ENCODE measurements at regions not wholly inside any gene's neighbourhood (a gene's known extent, or its start where the extent isn't known, plus 50 kb on each side); places are given as distances from the start of the nearest gene placed in this dataset.

DNA sequence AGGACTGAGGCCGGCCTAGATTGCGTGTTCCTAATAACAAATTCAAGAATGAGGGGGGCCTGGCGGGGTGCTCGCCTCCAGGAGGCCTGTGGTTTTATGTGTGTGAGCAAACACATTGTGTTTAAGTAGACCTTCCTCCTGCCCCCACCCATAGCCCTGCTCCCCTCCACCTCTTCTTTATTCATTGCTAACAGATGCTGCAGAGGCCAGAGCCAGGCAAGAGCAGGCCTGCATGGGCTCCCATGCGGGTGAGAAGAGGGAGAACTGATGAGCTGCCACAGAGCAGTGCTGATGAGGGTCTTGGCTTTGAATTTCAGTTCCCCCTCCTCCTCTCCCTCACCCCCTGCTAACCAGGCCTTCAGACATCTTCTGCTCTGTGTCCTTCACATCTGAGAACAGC lies 154.6 kb downstream of the OSR1 start (continued):
- TF ChIP-seq, protein P1, sequence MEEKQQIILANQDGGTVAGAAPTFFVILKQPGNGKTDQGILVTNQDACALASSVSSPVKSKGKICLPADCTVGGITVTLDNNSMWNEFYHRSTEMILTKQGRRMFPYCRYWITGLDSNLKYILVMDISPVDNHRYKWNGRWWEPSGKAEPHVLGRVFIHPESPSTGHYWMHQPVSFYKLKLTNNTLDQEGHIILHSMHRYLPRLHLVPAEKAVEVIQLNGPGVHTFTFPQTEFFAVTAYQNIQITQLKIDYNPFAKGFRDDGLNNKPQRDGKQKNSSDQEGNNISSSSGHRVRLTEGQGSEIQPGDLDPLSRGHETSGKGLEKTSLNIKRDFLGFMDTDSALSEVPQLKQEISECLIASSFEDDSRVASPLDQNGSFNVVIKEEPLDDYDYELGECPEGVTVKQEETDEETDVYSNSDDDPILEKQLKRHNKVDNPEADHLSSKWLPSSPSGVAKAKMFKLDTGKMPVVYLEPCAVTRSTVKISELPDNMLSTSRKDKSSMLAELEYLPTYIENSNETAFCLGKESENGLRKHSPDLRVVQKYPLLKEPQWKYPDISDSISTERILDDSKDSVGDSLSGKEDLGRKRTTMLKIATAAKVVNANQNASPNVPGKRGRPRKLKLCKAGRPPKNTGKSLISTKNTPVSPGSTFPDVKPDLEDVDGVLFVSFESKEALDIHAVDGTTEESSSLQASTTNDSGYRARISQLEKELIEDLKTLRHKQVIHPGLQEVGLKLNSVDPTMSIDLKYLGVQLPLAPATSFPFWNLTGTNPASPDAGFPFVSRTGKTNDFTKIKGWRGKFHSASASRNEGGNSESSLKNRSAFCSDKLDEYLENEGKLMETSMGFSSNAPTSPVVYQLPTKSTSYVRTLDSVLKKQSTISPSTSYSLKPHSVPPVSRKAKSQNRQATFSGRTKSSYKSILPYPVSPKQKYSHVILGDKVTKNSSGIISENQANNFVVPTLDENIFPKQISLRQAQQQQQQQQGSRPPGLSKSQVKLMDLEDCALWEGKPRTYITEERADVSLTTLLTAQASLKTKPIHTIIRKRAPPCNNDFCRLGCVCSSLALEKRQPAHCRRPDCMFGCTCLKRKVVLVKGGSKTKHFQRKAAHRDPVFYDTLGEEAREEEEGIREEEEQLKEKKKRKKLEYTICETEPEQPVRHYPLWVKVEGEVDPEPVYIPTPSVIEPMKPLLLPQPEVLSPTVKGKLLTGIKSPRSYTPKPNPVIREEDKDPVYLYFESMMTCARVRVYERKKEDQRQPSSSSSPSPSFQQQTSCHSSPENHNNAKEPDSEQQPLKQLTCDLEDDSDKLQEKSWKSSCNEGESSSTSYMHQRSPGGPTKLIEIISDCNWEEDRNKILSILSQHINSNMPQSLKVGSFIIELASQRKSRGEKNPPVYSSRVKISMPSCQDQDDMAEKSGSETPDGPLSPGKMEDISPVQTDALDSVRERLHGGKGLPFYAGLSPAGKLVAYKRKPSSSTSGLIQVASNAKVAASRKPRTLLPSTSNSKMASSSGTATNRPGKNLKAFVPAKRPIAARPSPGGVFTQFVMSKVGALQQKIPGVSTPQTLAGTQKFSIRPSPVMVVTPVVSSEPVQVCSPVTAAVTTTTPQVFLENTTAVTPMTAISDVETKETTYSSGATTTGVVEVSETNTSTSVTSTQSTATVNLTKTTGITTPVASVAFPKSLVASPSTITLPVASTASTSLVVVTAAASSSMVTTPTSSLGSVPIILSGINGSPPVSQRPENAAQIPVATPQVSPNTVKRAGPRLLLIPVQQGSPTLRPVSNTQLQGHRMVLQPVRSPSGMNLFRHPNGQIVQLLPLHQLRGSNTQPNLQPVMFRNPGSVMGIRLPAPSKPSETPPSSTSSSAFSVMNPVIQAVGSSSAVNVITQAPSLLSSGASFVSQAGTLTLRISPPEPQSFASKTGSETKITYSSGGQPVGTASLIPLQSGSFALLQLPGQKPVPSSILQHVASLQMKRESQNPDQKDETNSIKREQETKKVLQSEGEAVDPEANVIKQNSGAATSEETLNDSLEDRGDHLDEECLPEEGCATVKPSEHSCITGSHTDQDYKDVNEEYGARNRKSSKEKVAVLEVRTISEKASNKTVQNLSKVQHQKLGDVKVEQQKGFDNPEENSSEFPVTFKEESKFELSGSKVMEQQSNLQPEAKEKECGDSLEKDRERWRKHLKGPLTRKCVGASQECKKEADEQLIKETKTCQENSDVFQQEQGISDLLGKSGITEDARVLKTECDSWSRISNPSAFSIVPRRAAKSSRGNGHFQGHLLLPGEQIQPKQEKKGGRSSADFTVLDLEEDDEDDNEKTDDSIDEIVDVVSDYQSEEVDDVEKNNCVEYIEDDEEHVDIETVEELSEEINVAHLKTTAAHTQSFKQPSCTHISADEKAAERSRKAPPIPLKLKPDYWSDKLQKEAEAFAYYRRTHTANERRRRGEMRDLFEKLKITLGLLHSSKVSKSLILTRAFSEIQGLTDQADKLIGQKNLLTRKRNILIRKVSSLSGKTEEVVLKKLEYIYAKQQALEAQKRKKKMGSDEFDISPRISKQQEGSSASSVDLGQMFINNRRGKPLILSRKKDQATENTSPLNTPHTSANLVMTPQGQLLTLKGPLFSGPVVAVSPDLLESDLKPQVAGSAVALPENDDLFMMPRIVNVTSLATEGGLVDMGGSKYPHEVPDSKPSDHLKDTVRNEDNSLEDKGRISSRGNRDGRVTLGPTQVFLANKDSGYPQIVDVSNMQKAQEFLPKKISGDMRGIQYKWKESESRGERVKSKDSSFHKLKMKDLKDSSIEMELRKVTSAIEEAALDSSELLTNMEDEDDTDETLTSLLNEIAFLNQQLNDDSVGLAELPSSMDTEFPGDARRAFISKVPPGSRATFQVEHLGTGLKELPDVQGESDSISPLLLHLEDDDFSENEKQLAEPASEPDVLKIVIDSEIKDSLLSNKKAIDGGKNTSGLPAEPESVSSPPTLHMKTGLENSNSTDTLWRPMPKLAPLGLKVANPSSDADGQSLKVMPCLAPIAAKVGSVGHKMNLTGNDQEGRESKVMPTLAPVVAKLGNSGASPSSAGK (IDR thresholded peaks at IDR 0.05), result no peak
- no peak for TF ChIP-seq WHSC1 (IDR thresholded peaks at IDR 0.05; ENCODE audit: low read length)
